ENCODE measurements at regions not wholly inside any gene's neighbourhood (a gene's known extent, or its start where the extent isn't known, plus 50 kb on each side); places are given as distances from the start of the nearest gene placed in this dataset.

DNA sequence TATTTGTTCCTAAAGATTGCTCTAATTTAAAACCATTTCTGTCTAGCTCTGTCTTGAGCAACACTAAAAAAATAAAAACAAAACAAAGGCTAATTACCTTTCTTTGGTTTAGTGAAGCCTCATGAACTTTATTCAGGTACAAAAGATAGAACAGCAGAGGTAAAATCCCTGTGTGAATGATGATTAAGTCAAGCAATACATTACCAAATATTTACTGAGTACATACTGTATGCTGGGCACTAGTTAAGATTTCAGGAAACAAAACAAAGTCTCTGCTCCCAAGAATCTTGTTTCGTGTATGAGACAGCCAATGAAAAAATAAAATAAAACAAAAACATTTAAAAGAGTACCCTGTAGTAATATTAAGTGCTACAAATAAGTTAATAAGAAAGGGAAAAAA, 257.5 kb downstream of the RND3 start:
- WGBS, 4 donors: 41 to 93% (median 65%) methylated on average over 1 of the region's 1 CpG
- DNase-seq (no peak), ATAC-seq (no peak)
- Histone ChIP-seq H3K27me3 (no peaks in the 10 kb centered on the region), H3K36me3 (no peaks in the 10 kb centered on the region), H3K4me1 (no peaks in the 10 kb centered on the region), H3K9me3 (no peaks in the 10 kb centered on the region), H3K4me3 (no peak overlapping the region), H3K27ac (no peak overlapping the region)
- TF ChIP-seq, protein P1, sequence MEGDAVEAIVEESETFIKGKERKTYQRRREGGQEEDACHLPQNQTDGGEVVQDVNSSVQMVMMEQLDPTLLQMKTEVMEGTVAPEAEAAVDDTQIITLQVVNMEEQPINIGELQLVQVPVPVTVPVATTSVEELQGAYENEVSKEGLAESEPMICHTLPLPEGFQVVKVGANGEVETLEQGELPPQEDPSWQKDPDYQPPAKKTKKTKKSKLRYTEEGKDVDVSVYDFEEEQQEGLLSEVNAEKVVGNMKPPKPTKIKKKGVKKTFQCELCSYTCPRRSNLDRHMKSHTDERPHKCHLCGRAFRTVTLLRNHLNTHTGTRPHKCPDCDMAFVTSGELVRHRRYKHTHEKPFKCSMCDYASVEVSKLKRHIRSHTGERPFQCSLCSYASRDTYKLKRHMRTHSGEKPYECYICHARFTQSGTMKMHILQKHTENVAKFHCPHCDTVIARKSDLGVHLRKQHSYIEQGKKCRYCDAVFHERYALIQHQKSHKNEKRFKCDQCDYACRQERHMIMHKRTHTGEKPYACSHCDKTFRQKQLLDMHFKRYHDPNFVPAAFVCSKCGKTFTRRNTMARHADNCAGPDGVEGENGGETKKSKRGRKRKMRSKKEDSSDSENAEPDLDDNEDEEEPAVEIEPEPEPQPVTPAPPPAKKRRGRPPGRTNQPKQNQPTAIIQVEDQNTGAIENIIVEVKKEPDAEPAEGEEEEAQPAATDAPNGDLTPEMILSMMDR (IDR thresholded peaks at IDR 0.05): no peak
- TF ChIP-seq POLR2A (IDR thresholded peaks at IDR 0.05): no peak
- intact Hi-C loops (cut with DNase I): no loop called here

DNA sequence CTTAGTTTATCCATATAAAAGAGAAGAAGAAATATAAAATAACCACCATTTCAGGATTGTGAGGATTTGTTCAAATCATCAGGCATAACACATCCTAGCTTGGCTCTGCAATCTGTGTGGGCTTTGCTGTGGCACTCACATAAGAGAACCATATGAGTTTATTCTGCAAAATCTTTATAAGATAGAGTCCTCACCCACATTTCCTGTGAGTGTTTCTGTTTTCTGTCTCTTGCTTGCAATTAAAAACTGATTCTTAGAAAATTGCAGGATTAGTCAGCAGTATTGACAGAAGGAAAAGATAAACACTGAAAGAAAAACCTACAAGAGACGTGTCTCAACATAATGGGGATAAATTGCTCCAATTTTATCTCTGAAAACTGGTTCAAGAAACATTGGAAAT, 258.5 kb downstream of the RND3 start:
- 60 to 79% (median 70%) methylated on average over 1 of the region's 1 CpG for WGBS, 4 donors
- ATAC-seq: no peak

DNA sequence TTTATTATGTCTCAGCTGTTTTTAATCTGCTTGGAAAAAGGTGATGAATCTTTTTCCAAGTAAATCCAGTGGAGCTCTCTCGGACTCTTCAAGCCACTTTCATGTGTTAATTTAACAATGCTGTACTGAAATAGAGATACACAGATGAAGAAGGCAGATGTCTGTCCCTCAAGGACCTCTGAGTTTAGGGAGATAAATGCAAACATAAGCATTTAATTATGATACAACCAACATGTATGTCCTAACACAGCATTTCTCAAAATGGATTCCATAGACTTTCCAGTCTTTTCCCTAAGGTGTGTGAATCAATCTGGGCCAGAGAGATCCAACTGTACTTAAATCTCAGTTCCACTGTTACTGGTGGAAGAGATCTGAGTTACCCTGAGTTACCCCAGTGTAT, 262.4 kb downstream of the RND3 start:
- intact Hi-C loops (cut with DNase I): no loop called here
- no peak for ATAC-seq
- Histone ChIP-seq H3K4me1 (no peaks in the 10 kb centered on the region), H3K36me3 (no peaks in the 10 kb centered on the region), H3K4me3 (no peak overlapping the region), H3K9me3 (no peaks in the 10 kb centered on the region), H3K27me3 (no peaks in the 10 kb centered on the region), H3K27ac (no peak overlapping the region)
- 85 to 96% (median 90%) methylated on average over 1 of the region's 1 CpG for WGBS, 4 donors
- DNase-seq: no peak
- no peak for TF ChIP-seq POLR2A (IDR thresholded peaks at IDR 0.05)
- TF ChIP-seq, protein P1 (IDR thresholded peaks at IDR 0.05): no peak

More for the DNA sequence above, 258.5 kb downstream of the RND3 start:
- H3K9me3 ChIP-seq: no peaks in the 10 kb centered on the region
- no peak overlapping the region for H3K4me3 ChIP-seq
- TF ChIP-seq, protein P1 (IDR thresholded peaks at IDR 0.05): no peak
- no peak for TF ChIP-seq POLR2A (IDR thresholded peaks at IDR 0.05)
- DNase-seq: no peak
- H3K36me3 ChIP-seq: no peaks in the 10 kb centered on the region
- intact Hi-C loops (cut with DNase I): no loop called here
- no peak overlapping the region for H3K27ac ChIP-seq
- H3K4me1 ChIP-seq: no peaks in the 10 kb centered on the region
- H3K27me3 ChIP-seq: no peaks in the 10 kb centered on the region

DNA sequence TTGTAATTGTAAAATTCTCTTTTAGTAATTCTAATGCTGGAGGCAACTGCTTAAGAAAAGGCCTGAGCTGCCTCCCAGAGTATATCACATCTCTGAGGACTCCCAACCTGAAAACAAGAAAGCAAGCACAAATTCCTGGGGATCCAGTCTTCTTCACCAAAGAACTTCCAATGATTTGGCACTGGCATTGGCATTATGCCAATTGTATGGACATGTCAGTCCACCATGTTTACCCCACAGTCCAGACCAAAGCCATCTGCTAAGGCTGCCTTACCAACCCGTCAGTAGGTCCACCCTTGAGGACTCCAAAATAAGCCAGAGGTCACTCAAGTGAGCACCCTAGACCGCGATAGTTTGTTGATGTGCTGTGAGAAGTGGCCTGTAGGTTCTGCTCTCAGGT, 263.1 kb downstream of the RND3 start:
- DNase-seq (no peak), ATAC-seq (no peak)
- intact Hi-C loops (cut with DNase I): no loop called here
- Histone ChIP-seq H3K27ac (no peak overlapping the region), H3K27me3 (no peaks in the 10 kb centered on the region), H3K36me3 (no peaks in the 10 kb centered on the region), H3K9me3 (no peaks in the 10 kb centered on the region), H3K4me1 (no peaks in the 10 kb centered on the region), H3K4me3 (no peak overlapping the region)
- no peak for TF ChIP-seq POLR2A (IDR thresholded peaks at IDR 0.05)
- TF ChIP-seq, protein P1 (IDR thresholded peaks at IDR 0.05): no peak
- 86 to 96% (median 94%) methylated on average over 2 to 3 of the region's 3 CpGs for WGBS, 4 donors
